GM12878 (cell line): ENCODE measurements at regions not wholly inside any gene's neighbourhood (a gene's known extent, or its start where the extent isn't known, plus 50 kb on each side); places are given as distances from the start of the nearest gene placed in this dataset.

Experiments used
- ATAC-seq: fragments of 200-7000 bp; cut with Tn5 transposase; 3 replicates; pipeline ENCODE4 v1.9.1; 2020; ENCODE audit warnings: mild to moderate bottlenecking, moderate library complexity
- BruUV-seq: library from RNA; stranded (reverse); fragments of 400-500 nt; replicated peaks from 2 replicates; lab custom pipeline; 2021; lab: Mats Ljungman, UMichigan
- CTCF ChIA-PET: fragments of 300-600 bp; sonication (Branson Sonifier 250); formaldehyde crosslinking; extraction: SDS; loops from one replicate; lab custom pipeline; 2021; ENCODE audit warnings: inconsistent platforms; lab: Yijun Ruan, JAX
- POLR2A ChIA-PET: fragments of 350-600 bp; formaldehyde crosslinking; extraction: SDS; loops from one replicate; lab custom pipeline; 2021; ENCODE audit warnings: inconsistent platforms; lab: Charles Lee
- RAD21 ChIA-PET: fragments of 300-600 bp; sonication (Branson Sonifier 250); formaldehyde crosslinking; loops from one replicate; lab custom pipeline; 2023; ENCODE audit warnings: antibody characterized with exemption; ENCODE audit not compliant: unreplicated experiment; lab: Charles Lee
- SMC1A ChIA-PET: fragments of 300-600 bp; sonication (Branson Sonifier 250); formaldehyde crosslinking; loops from one replicate; lab custom pipeline; 2023; ENCODE audit not compliant: unreplicated experiment, uncharacterized antibody; lab: Charles Lee
- DNase-seq: peaks from one replicate; pipeline ENCODE4 v3.0.0-alpha.2; 2011; ENCODE audit warnings: low read depth, low spot score
- FAIRE-seq: peaks from 3 replicates; lab custom pipeline; 2011; peaks lifted over from hg19 to GRCh38; lab: Jason Lieb, UNC
- H2AFZ ChIP-seq: 2 replicates; pipeline ENCODE4 v1.6.0; 2011; ENCODE audit warnings: low read depth, low read length, control low read depth; ENCODE audit not compliant: control insufficient read depth
- H3K27ac ChIP-seq: 2 replicates; pipeline ENCODE4 v1.5.1; 2011; ENCODE audit warnings: control low read depth; ENCODE audit not compliant: control insufficient read depth, insufficient read depth
- H3K27me3 ChIP-seq, 2 experiments: replicated peaks in 1 of 2; 2 replicates each; pipeline versions ENCODE4 v1.6.0 to v1.6.1; 2011; ENCODE audit warnings: low read length in 1 of 2; ENCODE audit not compliant: control insufficient read depth in 2 of 2, insufficient read depth in 2 of 2
- H3K36me3 ChIP-seq, 2 experiments: 2 replicates each; pipeline ENCODE4 v1.5.1; 2011; ENCODE audit warnings: low read length in 1 of 2; ENCODE audit not compliant: control insufficient read depth in 2 of 2, insufficient read depth in 2 of 2
- H3K4me1 ChIP-seq: 2 replicates; pipeline ENCODE4 v1.6.1; 2011; ENCODE audit warnings: mild to moderate bottlenecking, low read length, moderate library complexity, mixed read lengths; ENCODE audit not compliant: control insufficient read depth, insufficient read depth
- H3K4me2 ChIP-seq: 2 replicates; pipeline ENCODE4 v1.6.0; 2011; ENCODE audit warnings: control low read depth; ENCODE audit not compliant: control insufficient read depth, insufficient read depth
- H3K4me3 ChIP-seq: fragments of 200-600 bp; sonication (generic); 2 replicates; pipeline ENCODE4 v1.5.1; 2016
- H3K79me2 ChIP-seq: 2 replicates; pipeline ENCODE4 v1.6.0; 2011; ENCODE audit warnings: low read length; ENCODE audit not compliant: control insufficient read depth, insufficient read depth
- H3K9ac ChIP-seq: 2 replicates; pipeline ENCODE4 v1.8.0; 2011; ENCODE audit warnings: low read length, control low read depth, mixed read lengths; ENCODE audit not compliant: control insufficient read depth, insufficient read depth
- H3K9me3 ChIP-seq: replicated peaks from 3 replicates; pipeline ENCODE4 v1.5.1; 2011; ENCODE audit warnings: mild to moderate bottlenecking, low read length; ENCODE audit not compliant: control insufficient read depth, insufficient read depth
- H4K20me1 ChIP-seq: 2 replicates; pipeline ENCODE4 v1.6.0; 2011; ENCODE audit not compliant: control insufficient read depth, insufficient read depth
- FOXM1 ChIP-seq: IDR thresholded peaks from 2 replicates; pipeline ENCODE4 v1.6.1; 2012; ENCODE audit warnings: low read depth, mild to moderate bottlenecking, inconsistent platforms, low read length, moderate library complexity
- HCFC1 ChIP-seq: fragments of 150-350 bp; IDR thresholded peaks from 2 replicates; pipeline ENCODE4 v1.6.1; 2014; ENCODE audit warnings: low read length
- HDAC2 ChIP-seq: fragments of 200-600 bp; sonication (generic); IDR thresholded peaks from 2 replicates; pipeline ENCODE4 v1.6.1; 2017
- IKZF2 ChIP-seq, 2 experiments: fragments of 450-650 bp; IDR thresholded peaks; 2 replicates each; pipeline ENCODE4 v1.6.1; 2017; ENCODE audit warnings: mild to moderate bottlenecking in 2 of 2, moderate library complexity in 2 of 2
- IRF4 ChIP-seq: IDR thresholded peaks from 2 replicates; pipeline ENCODE4 v1.6.1; 2011; ENCODE audit warnings: low read depth, low read length
- PAX5 ChIP-seq: IDR thresholded peaks from 2 replicates; pipeline ENCODE4 v1.6.1; 2011; ENCODE audit warnings: low read depth, low read length, borderline replicate concordance
- POU2F2 ChIP-seq: IDR thresholded peaks from 3 replicates; pipeline ENCODE4 v1.6.1; 2011; ENCODE audit warnings: low read depth, mild to moderate bottlenecking, low read length, borderline replicate concordance
- RUNX3 ChIP-seq: IDR thresholded peaks from 2 replicates; pipeline ENCODE4 v1.6.1; 2012; ENCODE audit warnings: low read length, inconsistent platforms
- SIX5 ChIP-seq: IDR thresholded peaks from 2 replicates; pipeline ENCODE4 v1.6.1; 2011; ENCODE audit warnings: mild to moderate bottlenecking, low read depth, low read length, moderate library complexity; ENCODE audit not compliant: severe bottlenecking
- TBL1XR1 ChIP-seq: IDR thresholded peaks from 2 replicates; pipeline ENCODE4 v1.6.1; 2012; ENCODE audit warnings: low read depth, low read length, improper control_type of control experiment
- WRNIP1 ChIP-seq: IDR thresholded peaks from 2 replicates; pipeline ENCODE4 v1.6.1; 2011; ENCODE audit warnings: low read depth, low read length, improper control_type of control experiment, borderline replicate concordance
- ZNF217 ChIP-seq: fragments of 450-650 bp; IDR thresholded peaks from 2 replicates; pipeline ENCODE4 v1.6.1; 2017; ENCODE audit warnings: antibody characterized with exemption, mild to moderate bottlenecking
- WGBS: methylation state at CpG from one replicate; pipeline ENCODE4 v1.1.6; 2016; ENCODE audit warnings: low lambda C conversion rate; ENCODE audit not compliant: insufficient replicate concordance, insufficient coverage; ENCODE audit errors: missing lambda C conversion rate; 5-methylcytosine and 5-hydroxymethylcytosine counted together
- in situ Hi-C: fragments of 300-500 bp; cut with MboI; formaldehyde crosslinking; loops from 9 replicates; pipeline ENCODE4 v1.14.3; 2018; ENCODE audit warnings: mixed read lengths
- intact Hi-C: fragments of 100-400 bp; cut with micrococcal nuclease; formaldehyde crosslinking; loops from one replicate; pipeline ENCODE4 v1.14.2; 2022; ENCODE audit not compliant: unreplicated experiment
- TF ChIP-seq, protein P1 (sequence below): IDR thresholded peaks from 2 replicates; pipeline ENCODE4 v1.6.1; 2012; ENCODE audit warnings: low read depth, low read length, improper control_type of control experiment
- TF ChIP-seq, protein P2 (sequence below): fragments of 450-650 bp; IDR thresholded peaks from 2 replicates; pipeline ENCODE4 v1.6.1; 2016; ENCODE audit warnings: mild to moderate bottlenecking, moderate library complexity, borderline replicate concordance
- TF ChIP-seq, protein P3 (sequence below): fragments of 150-350 bp; IDR thresholded peaks from 2 replicates; pipeline ENCODE4 v1.6.1; 2014; ENCODE audit warnings: mild to moderate bottlenecking, low read depth, low read length

GRCh38 chr7:125675640-125676039 is 746.0 kb upstream of the POT1 start:
- Histone ChIP-seq H3K79me2 (no peaks in the 10 kb centered on the region), H3K9me3 (no peaks in the 10 kb centered on the region), H3K4me3 (no peak overlapping the region), H3K4me1 (no peaks in the 10 kb centered on the region), H3K4me2 (no peak overlapping the region), H3K36me3 (no peaks in the 10 kb centered on the region), H3K9ac (no peak overlapping the region), H4K20me1 (no peaks in the 10 kb centered on the region), H2AFZ (no peak overlapping the region), H3K27me3 (no peaks in the 10 kb centered on the region), H3K27ac (no peak overlapping the region)
- FAIRE-seq (no peak), DNase-seq (no peak), ATAC-seq (no peak)
- 0% methylated on average over 2 of the region's 2 CpGs for WGBS
- in situ Hi-C loops (no loop called here), intact Hi-C loops (no loop called here)
- ChIA-PET RAD21 (no interaction called here), CTCF (no interaction called here), SMC1A (no interaction called here), POLR2A (no interaction called here)
- BruUV-seq, result no TSS peak
- TF ChIP-seq FOXM1, result no peak
- TF ChIP-seq HDAC2, result no peak
- no peak for TF ChIP-seq IKZF2 (IDR thresholded peaks at IDR 0.05)
- no peak for TF ChIP-seq HCFC1
- TF ChIP-seq ZNF217, result no peak
- no peak for TF ChIP-seq TBL1XR1

DNA sequence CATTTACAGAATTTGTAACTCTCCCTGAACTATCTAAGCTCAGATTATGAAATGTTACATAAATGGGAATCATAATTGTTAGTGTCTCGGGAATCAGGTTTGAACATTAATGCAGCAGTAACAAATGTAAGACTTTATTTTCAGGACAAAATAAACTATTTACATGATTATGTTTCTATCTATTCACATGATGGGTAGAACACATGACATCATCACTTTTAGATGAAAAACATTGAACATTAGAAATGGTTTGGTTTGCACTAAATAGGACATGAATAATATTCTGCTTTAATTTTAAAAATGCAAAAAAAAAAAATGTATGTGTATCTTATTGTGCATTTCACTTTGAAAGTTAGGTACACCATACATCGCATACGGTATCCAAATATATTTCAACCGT is 745.5 kb upstream of the POT1 start:
- ATAC-seq (no peak), FAIRE-seq (no peak), DNase-seq (no peak)
- H3K4me3 ChIP-seq, result no peak overlapping the region
- H3K9ac ChIP-seq, result no peak overlapping the region
- ChIA-PET SMC1A (no interaction called here), RAD21 (no interaction called here), CTCF (no interaction called here), POLR2A (no interaction called here)
- in situ Hi-C loops (no loop called here), intact Hi-C loops (no loop called here)
- 70% methylated on average over 4 of the region's 4 CpGs for WGBS
- no peaks in the 10 kb centered on the region for H3K36me3 ChIP-seq
- H4K20me1 ChIP-seq, result no peaks in the 10 kb centered on the region
- no peak overlapping the region for H3K27ac ChIP-seq
- H2AFZ ChIP-seq, result no peak overlapping the region
- no peaks in the 10 kb centered on the region for H3K27me3 ChIP-seq
- H3K9me3 ChIP-seq, result no peaks in the 10 kb centered on the region
- no peak overlapping the region for H3K4me2 ChIP-seq
- BruUV-seq, result no TSS peak
- no peaks in the 10 kb centered on the region for H3K79me2 ChIP-seq
- H3K4me1 ChIP-seq, result no peaks in the 10 kb centered on the region
- TF ChIP-seq, protein P1, sequence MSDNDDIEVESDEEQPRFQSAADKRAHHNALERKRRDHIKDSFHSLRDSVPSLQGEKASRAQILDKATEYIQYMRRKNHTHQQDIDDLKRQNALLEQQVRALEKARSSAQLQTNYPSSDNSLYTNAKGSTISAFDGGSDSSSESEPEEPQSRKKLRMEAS, result no peak
- TF ChIP-seq POU2F2, result no peak
- TF ChIP-seq IRF4, result no peak
- TF ChIP-seq WRNIP1, result no peak
- TF ChIP-seq, protein P2, sequence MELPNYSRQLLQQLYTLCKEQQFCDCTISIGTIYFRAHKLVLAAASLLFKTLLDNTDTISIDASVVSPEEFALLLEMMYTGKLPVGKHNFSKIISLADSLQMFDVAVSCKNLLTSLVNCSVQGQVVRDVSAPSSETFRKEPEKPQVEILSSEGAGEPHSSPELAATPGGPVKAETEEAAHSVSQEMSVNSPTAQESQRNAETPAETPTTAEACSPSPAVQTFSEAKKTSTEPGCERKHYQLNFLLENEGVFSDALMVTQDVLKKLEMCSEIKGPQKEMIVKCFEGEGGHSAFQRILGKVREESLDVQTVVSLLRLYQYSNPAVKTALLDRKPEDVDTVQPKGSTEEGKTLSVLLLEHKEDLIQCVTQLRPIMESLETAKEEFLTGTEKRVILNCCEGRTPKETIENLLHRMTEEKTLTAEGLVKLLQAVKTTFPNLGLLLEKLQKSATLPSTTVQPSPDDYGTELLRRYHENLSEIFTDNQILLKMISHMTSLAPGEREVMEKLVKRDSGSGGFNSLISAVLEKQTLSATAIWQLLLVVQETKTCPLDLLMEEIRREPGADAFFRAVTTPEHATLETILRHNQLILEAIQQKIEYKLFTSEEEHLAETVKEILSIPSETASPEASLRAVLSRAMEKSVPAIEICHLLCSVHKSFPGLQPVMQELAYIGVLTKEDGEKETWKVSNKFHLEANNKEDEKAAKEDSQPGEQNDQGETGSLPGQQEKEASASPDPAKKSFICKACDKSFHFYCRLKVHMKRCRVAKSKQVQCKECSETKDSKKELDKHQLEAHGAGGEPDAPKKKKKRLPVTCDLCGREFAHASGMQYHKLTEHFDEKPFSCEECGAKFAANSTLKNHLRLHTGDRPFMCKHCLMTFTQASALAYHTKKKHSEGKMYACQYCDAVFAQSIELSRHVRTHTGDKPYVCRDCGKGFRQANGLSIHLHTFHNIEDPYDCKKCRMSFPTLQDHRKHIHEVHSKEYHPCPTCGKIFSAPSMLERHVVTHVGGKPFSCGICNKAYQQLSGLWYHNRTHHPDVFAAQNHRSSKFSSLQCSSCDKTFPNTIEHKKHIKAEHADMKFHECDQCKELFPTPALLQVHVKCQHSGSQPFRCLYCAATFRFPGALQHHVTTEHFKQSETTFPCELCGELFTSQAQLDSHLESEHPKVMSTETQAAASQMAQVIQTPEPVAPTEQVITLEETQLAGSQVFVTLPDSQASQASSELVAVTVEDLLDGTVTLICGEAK, result no peak
- TF ChIP-seq, protein P3, sequence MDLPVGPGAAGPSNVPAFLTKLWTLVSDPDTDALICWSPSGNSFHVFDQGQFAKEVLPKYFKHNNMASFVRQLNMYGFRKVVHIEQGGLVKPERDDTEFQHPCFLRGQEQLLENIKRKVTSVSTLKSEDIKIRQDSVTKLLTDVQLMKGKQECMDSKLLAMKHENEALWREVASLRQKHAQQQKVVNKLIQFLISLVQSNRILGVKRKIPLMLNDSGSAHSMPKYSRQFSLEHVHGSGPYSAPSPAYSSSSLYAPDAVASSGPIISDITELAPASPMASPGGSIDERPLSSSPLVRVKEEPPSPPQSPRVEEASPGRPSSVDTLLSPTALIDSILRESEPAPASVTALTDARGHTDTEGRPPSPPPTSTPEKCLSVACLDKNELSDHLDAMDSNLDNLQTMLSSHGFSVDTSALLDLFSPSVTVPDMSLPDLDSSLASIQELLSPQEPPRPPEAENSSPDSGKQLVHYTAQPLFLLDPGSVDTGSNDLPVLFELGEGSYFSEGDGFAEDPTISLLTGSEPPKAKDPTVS, result no peak
- TF ChIP-seq SIX5, result no peak
- TF ChIP-seq RUNX3, result no peak
- TF ChIP-seq PAX5, result no peak
